Kidney epithelial cell (primary cell): ENCODE measurements at regions not wholly inside any gene's neighbourhood (a gene's known extent, or its start where the extent isn't known, plus 50 kb on each side); places are given as distances from the start of the nearest gene placed in this dataset.
"Not testable (repeated sequence)": the region's sequence is repeated elsewhere in the genome, so short reads cannot be mapped to it uniquely, and the experiment has no call there.

Experiments used
- DNase-seq: peaks from one replicate; pipeline ENCODE4 v3.0.0-alpha.2; 2010; ENCODE audit warnings: low read depth
- H3K27me3 ChIP-seq: 2 replicates; pipeline ENCODE4 v1.6.0; 2011; ENCODE audit warnings: low read length; ENCODE audit not compliant: control insufficient read depth, insufficient read depth
- H3K36me3 ChIP-seq: 2 replicates; pipeline ENCODE4 v1.5.1; 2011; ENCODE audit warnings: low read length; ENCODE audit not compliant: control insufficient read depth, insufficient read depth
- H3K4me3 ChIP-seq: 2 replicates; pipeline ENCODE4 v1.5.1; 2011; ENCODE audit warnings: low read depth, mild to moderate bottlenecking, control low read depth, low read length
- CTCF ChIP-seq: IDR thresholded peaks from 2 replicates; pipeline ENCODE4 v1.5.1; 2011; ENCODE audit warnings: mild to moderate bottlenecking, moderate library complexity, low read length, control low read depth, inconsistent platforms; ENCODE audit not compliant: insufficient read depth, poor library complexity, severe bottlenecking

GRCh38 chr6:169974663-169975062 is 223.2 kb downstream of the ERMARD start:
- no peak for TF ChIP-seq CTCF
- no peak overlapping the region for H3K4me3 ChIP-seq
- no peaks in the 10 kb centered on the region for H3K36me3 ChIP-seq
- no peak for DNase-seq
- peaks cover 7% of the 10 kb centered on the region for H3K27me3 ChIP-seq

GRCh38 chr6:169973588-169974467 is 222.4 kb downstream of the ERMARD start:
- H3K27me3 ChIP-seq, H3K4me3 ChIP-seq, H3K36me3 ChIP-seq, DNase-seq: not testable (repeated sequence)

GRCh38 chr6:169972736-169973135 is 221.3 kb downstream of the ERMARD start:
- Histone ChIP-seq H3K36me3 (no peaks in the 10 kb centered on the region), H3K4me3 (no peak overlapping the region), H3K27me3 (peaks cover 4% of the 10 kb centered on the region)
- DNase-seq = no peak
- no peak for TF ChIP-seq CTCF

- no peak for TF ChIP-seq CTCF
- Histone ChIP-seq H3K36me3 (no peaks in the 10 kb centered on the region), H3K27me3 (peaks cover 3% of the 10 kb centered on the region), H3K4me3 (no peak overlapping the region)
- no peak for DNase-seq
Observed at GRCh38 chr6:169972101-169972651, 220.8 kb downstream of the ERMARD start.

GRCh38 chr6:169971081-169971861 is 219.8 kb downstream of the ERMARD start:
- Histone ChIP-seq H3K4me3 (no peak overlapping the region), H3K27me3 (peaks cover 3% of the 10 kb centered on the region), H3K36me3 (no peaks in the 10 kb centered on the region)
- no peak for DNase-seq
- no peak for TF ChIP-seq CTCF

- no peak for TF ChIP-seq CTCF
- Histone ChIP-seq H3K36me3 (no peaks in the 10 kb centered on the region), H3K27me3 (peaks cover 3% of the 10 kb centered on the region), H3K4me3 (no peak overlapping the region)
- DNase-seq = no peak
Observed at GRCh38 chr6:169970306-169970988, 219.0 kb downstream of the ERMARD start.
